Neural cell (in vitro differentiated cells): ENCODE measurements at regions not wholly inside any gene's neighbourhood (a gene's known extent, or its start where the extent isn't known, plus 50 kb on each side); places are given as distances from the start of the nearest gene placed in this dataset.

Source experiments
- CTCF ChIP-seq: fragments of 450-650 bp; IDR thresholded peaks from 2 replicates; pipeline ENCODE4 v1.5.1; 2014; ENCODE audit warnings: antibody characterized with exemption, mild to moderate bottlenecking, moderate library complexity; ENCODE audit not compliant: poor library complexity, severe bottlenecking
- EP300 ChIP-seq: fragments of 450-650 bp; conservative IDR thresholded peaks from 2 replicates; pipeline ENCODE4 v1.6.1; 2014; ENCODE audit warnings: antibody characterized with exemption, mild to moderate bottlenecking, moderate library complexity; ENCODE audit not compliant: poor library complexity, severe bottlenecking
- EZH2 ChIP-seq: fragments of 200-600, 300-800 bp; shearing (Covaris generic), sonication (generic); IDR thresholded peaks from 2 replicates; pipeline ENCODE4 v1.6.1; 2014; ENCODE audit warnings: antibody characterized with exemption, low read length, borderline replicate concordance, mild to moderate bottlenecking; ENCODE audit not compliant: insufficient read depth, poor library complexity, severe bottlenecking
- POLR2AphosphoS5 ChIP-seq: IDR thresholded peaks from 2 replicates; pipeline ENCODE4 v1.6.1; 2012
- SMC3 ChIP-seq: fragments of 450-650 bp; conservative IDR thresholded peaks from 2 replicates; pipeline ENCODE4 v1.6.1; 2014; ENCODE audit warnings: antibody characterized with exemption, mild to moderate bottlenecking, moderate library complexity; ENCODE audit not compliant: poor library complexity

GRCh38 chr10:130898381-130898780, 413.1 kb downstream of the TCERG1L start:
- TF ChIP-seq CTCF (no peak), POLR2AphosphoS5 (no peak), EZH2 (no peak), EP300 (no peak), SMC3 (no peak)
